HG02642 (cell line): ENCODE measurements at regions not wholly inside any gene's neighbourhood (a gene's known extent, or its start where the extent isn't known, plus 50 kb on each side); places are given as distances from the start of the nearest gene placed in this dataset.
"Not testable (repeated sequence)": the region's sequence is repeated elsewhere in the genome, so short reads cannot be mapped to it uniquely, and the experiment has no call there.

Source experiments
- ATAC-seq: cut with Tn5 transposase; IDR thresholded peaks from one replicate; pipeline ENCODE4 v1.9.1; 2021; ENCODE audit warnings: mild to moderate bottlenecking; ENCODE audit not compliant: unreplicated experiment, poor library complexity

GRCh38 chr5:57635146-57635777 is 152.7 kb upstream of the ACTBL2 start:
- ATAC-seq: no peak

- no peak for ATAC-seq
These were observed 150.3 kb upstream of the ACTBL2 start for GRCh38 chr5:57632937-57633336.

- not testable (repeated sequence) for ATAC-seq
These were observed 148.5 kb upstream of the ACTBL2 start for GRCh38 chr5:57631139-57631538.

GRCh38 chr5:57627661-57628060 is 145.1 kb upstream of the ACTBL2 start:
- ATAC-seq: no peak

GRCh38 chr5:57626703-57627102 is 144.1 kb upstream of the ACTBL2 start:
- ATAC-seq: no peak

GRCh38 chr5:57621624-57622023 is 139.0 kb upstream of the ACTBL2 start:
- no peak for ATAC-seq

- no peak for ATAC-seq
These were observed 136.3 kb upstream of the ACTBL2 start for GRCh38 chr5:57618767-57619381.

- ATAC-seq: no peak
These were observed 131.1 kb upstream of the ACTBL2 start for GRCh38 chr5:57613741-57614140.

GRCh38 chr5:57611177-57611576 is 128.6 kb upstream of the ACTBL2 start:
- no peak for ATAC-seq

- no peak for ATAC-seq
These were observed 125.9 kb upstream of the ACTBL2 start for GRCh38 chr5:57608542-57608941.

- ATAC-seq: no peak
These were observed 119.4 kb upstream of the ACTBL2 start for GRCh38 chr5:57601996-57602395.

- no peak for ATAC-seq
These were observed 117.7 kb upstream of the ACTBL2 start for GRCh38 chr5:57600321-57600720.

GRCh38 chr5:57598756-57599155 is 116.1 kb upstream of the ACTBL2 start:
- no peak for ATAC-seq

GRCh38 chr5:57598097-57598496 is 115.5 kb upstream of the ACTBL2 start:
- ATAC-seq: no peak

- no peak for ATAC-seq
These were observed 112.9 kb upstream of the ACTBL2 start for GRCh38 chr5:57595523-57595991.

GRCh38 chr5:57594436-57594835 is 111.8 kb upstream of the ACTBL2 start:
- no peak for ATAC-seq

- no peak for ATAC-seq
These were observed 109.6 kb upstream of the ACTBL2 start for GRCh38 chr5:57592236-57592635.

GRCh38 chr5:57586649-57587048 is 104.0 kb upstream of the ACTBL2 start:
- no peak for ATAC-seq

GRCh38 chr5:57582578-57583070 is 100.0 kb upstream of the ACTBL2 start:
- no peak for ATAC-seq

GRCh38 chr5:57581772-57582171 is 99.2 kb upstream of the ACTBL2 start:
- ATAC-seq: no peak

GRCh38 chr5:57581222-57581621 is 98.6 kb upstream of the ACTBL2 start:
- no peak for ATAC-seq
